Gastrocnemius medialis (tissue), 4 donors: ENCODE measurements at regions not wholly inside any gene's neighbourhood (a gene's known extent, or its start where the extent isn't known, plus 50 kb on each side); places are given as distances from the start of the nearest gene placed in this dataset.

Experiments used
- ATAC-seq, 2 donors: fragments of 150-250 bp; one replicate each; pipeline ENCODE4 v1.9.1; 2016
- DNase-seq, 2 donors: peaks; one replicate each; pipeline ENCODE4 v3.0.0-alpha.2; 2019
- H3K27ac ChIP-seq, 4 donors: fragments of 200-600 bp; sonication (generic); 1 replicate in 1 of 4; 2 replicates in 3 of 4; pipeline ENCODE4 v1.5.1; 2016 to 2018; ENCODE audit warnings: mild to moderate bottlenecking in 2 of 4, moderate library complexity in 1 of 4
- H3K27me3 ChIP-seq, 3 donors: fragments of 200-600 bp; sonication (generic) in 2 of 3; 1 replicate in 1 of 3; 2 replicates in 2 of 3; pipeline versions ENCODE4 v1.5.1 to v1.6.0; 2016 to 2019; ENCODE audit warnings: mild to moderate bottlenecking in 1 of 3, moderate library complexity in 1 of 3
- H3K36me3 ChIP-seq, 2 donors: fragments of 200-600 bp; sonication (generic) in 1 of 2; one replicate each; pipeline ENCODE4 v1.5.1; 2017 to 2018
- H3K4me1 ChIP-seq, 2 donors: fragments of 200-600 bp; sonication (generic) in 1 of 2; one replicate each; pipeline ENCODE4 v1.5.1; 2016 to 2017; ENCODE audit warnings: mild to moderate bottlenecking in 2 of 2
- H3K4me3 ChIP-seq, 4 donors: fragments of 200-600 bp; sonication (generic) in 3 of 4; 1 replicate in 1 of 4; 2 replicates in 3 of 4; pipeline ENCODE4 v1.5.1; 2016 to 2019; ENCODE audit warnings: mild to moderate bottlenecking in 2 of 4
- H3K9me3 ChIP-seq, 3 donors: fragments of 200-600 bp; sonication (generic) in 2 of 3; 1 replicate in 1 of 3; 2 replicates in 2 of 3; pipeline ENCODE4 v1.5.1; 2016 to 2019
- POLR2A ChIP-seq, 2 donors: fragments of 450-650 bp; IDR thresholded peaks; one replicate each; pipeline ENCODE4 v1.6.1; 2017; ENCODE audit warnings: antibody characterized with exemption in 2 of 2, mild to moderate bottlenecking in 2 of 2, moderate library complexity in 2 of 2
- in situ Hi-C, 4 donors: fragments of 200-750 bp; cut with MboI; loops; one replicate each; pipeline versions ENCODE4 v1.15.0 to v1.8.0; 2017; ENCODE audit warnings: low sequenced_read_pairs in 4 of 4
- intact Hi-C: fragments of 100-400 bp; cut with DNase I; formaldehyde crosslinking; loops from one replicate; pipeline ENCODE4 v1.15.1; 2023; ENCODE audit warnings: low total_unique reads
- TF ChIP-seq, protein P1 (sequence below), 5 experiments: fragments of 450-650 bp in 3 of 5; fragments of 200-600 bp in 2 of 5; sonication (generic) in 2 of 5; IDR thresholded peaks in 4 of 5; conservative IDR thresholded peaks in 1 of 5; 1 replicate in 4 of 5; 2 replicates in 1 of 5; pipeline ENCODE4 v1.5.1; 2016 to 2019; ENCODE audit warnings: antibody characterized with exemption in 5 of 5, mild to moderate bottlenecking in 3 of 5, moderate library complexity in 3 of 5

DNA sequence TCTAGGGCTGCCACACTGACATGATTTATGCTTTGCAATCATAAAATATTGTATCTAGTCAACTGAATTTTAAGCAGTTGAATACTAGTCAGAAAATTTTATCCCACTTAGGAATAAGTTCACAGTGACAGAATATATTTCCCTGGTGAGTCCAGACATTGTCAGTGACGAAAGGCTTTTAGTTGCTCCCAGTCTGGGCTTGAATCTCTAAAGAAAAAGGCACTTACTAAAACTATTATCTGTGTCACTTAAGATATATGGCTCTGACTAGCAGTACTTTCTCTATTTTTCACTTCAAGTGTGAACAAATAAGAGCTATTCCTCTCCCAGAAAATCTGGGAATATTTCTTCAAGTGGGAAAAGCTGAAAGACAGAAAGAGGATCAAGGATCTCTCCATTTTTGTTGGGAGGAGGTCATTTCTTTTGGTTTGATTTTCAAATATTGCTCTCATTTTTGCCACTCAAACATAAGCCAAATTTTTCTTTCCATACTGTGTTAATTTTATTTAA is 1262.3 kb upstream of the USP15 start:
- H3K9me3 ChIP-seq, result no peaks in the 10 kb centered on the region
- no peak overlapping the region for H3K27ac ChIP-seq
- H3K27me3 ChIP-seq, result no peaks in the 10 kb centered on the region
- H3K4me1 ChIP-seq, result no peaks in the 10 kb centered on the region
- DNase-seq (no peak), ATAC-seq (no peak)
- intact Hi-C loops, result no loop called here
- H3K4me3 ChIP-seq, result no peak overlapping the region
- TF ChIP-seq, protein P1, sequence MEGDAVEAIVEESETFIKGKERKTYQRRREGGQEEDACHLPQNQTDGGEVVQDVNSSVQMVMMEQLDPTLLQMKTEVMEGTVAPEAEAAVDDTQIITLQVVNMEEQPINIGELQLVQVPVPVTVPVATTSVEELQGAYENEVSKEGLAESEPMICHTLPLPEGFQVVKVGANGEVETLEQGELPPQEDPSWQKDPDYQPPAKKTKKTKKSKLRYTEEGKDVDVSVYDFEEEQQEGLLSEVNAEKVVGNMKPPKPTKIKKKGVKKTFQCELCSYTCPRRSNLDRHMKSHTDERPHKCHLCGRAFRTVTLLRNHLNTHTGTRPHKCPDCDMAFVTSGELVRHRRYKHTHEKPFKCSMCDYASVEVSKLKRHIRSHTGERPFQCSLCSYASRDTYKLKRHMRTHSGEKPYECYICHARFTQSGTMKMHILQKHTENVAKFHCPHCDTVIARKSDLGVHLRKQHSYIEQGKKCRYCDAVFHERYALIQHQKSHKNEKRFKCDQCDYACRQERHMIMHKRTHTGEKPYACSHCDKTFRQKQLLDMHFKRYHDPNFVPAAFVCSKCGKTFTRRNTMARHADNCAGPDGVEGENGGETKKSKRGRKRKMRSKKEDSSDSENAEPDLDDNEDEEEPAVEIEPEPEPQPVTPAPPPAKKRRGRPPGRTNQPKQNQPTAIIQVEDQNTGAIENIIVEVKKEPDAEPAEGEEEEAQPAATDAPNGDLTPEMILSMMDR (IDR thresholded peaks at IDR 0.05 in 4 of 5, conservative IDR thresholded peaks at IDR 0.05 in 1 of 5), result no peak
- no peak for TF ChIP-seq POLR2A (IDR thresholded peaks at IDR 0.05)
- in situ Hi-C loops, result no loop called here
- H3K36me3 ChIP-seq, result no peaks in the 10 kb centered on the region

DNA sequence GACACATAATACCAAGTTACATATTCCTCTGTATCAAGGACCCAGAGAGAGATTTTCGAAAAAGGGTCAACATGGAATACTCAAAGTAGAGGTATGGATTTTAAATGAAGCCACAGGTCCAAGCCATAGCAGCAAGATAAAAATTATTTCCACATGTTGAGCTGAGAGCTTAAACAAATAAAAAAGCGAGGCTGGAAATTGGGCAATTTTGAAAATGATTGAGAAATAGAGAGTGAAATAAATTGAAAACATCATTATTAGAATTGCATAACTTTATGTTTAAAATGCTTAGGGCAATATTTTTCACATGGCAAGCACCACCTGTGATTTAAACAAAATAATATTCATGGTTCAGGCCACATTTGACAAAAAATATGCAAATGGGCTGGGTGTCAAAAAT is 1251.0 kb upstream of the USP15 start:
- in situ Hi-C loops, result no loop called here
- no peak for DNase-seq

DNA sequence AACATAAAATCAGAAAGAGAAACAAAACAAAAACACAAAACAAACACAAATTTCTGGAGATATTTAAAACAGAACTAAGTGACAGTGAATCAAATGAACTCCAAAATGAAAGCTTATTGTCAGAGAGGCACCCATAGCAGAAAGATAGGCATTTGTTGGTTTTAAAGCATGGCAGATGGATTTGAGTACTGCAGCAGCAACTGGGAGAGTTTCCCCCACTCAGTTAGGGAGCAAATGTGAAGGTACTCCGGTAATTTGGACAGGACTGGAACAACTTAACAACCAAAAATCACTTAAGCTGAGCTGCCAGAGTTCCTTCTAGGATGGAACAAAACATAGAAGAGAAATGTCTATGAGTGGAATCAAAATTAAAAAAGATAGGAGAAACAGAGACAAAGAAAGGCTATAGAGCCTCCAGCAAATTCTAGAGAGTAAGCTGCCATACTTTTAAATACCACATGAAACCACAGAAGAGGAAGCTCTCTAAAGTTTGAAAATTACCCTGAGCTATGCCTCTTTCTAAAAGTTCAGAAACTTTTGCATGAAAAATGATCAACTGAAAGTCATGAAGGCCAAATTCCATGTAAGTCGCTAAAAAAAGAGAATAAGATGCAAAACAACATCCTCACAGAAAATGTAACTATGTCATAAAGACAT is 1248.3 kb upstream of the USP15 start:
- DNase-seq (no peak), ATAC-seq (no peak)
- H3K4me1 ChIP-seq, result no peaks in the 10 kb centered on the region
- H3K36me3 ChIP-seq, result no peaks in the 10 kb centered on the region
- H3K27ac ChIP-seq, result no peak overlapping the region
- in situ Hi-C loops, result no loop called here
- no peak overlapping the region for H3K4me3 ChIP-seq
- TF ChIP-seq POLR2A (IDR thresholded peaks at IDR 0.05), result no peak
- TF ChIP-seq, protein P1 (IDR thresholded peaks at IDR 0.05 in 4 of 5, conservative IDR thresholded peaks at IDR 0.05 in 1 of 5), result no peak
- intact Hi-C loops, result no loop called here
- no peaks in the 10 kb centered on the region for H3K9me3 ChIP-seq
- H3K27me3 ChIP-seq, result no peaks in the 10 kb centered on the region

More for the DNA sequence above, 1251.0 kb upstream of the USP15 start:
- no peak for ATAC-seq
- no peaks in the 10 kb centered on the region for H3K27me3 ChIP-seq
- TF ChIP-seq, protein P1 (IDR thresholded peaks at IDR 0.05 in 4 of 5, conservative IDR thresholded peaks at IDR 0.05 in 1 of 5), result no peak
- TF ChIP-seq POLR2A (IDR thresholded peaks at IDR 0.05), result no peak
- H3K4me3 ChIP-seq, result no peak overlapping the region
- intact Hi-C loops, result no loop called here
- H3K9me3 ChIP-seq, result no peaks in the 10 kb centered on the region
- no peak overlapping the region for H3K27ac ChIP-seq
- H3K4me1 ChIP-seq, result no peaks in the 10 kb centered on the region
- H3K36me3 ChIP-seq, result no peaks in the 10 kb centered on the region

DNA sequence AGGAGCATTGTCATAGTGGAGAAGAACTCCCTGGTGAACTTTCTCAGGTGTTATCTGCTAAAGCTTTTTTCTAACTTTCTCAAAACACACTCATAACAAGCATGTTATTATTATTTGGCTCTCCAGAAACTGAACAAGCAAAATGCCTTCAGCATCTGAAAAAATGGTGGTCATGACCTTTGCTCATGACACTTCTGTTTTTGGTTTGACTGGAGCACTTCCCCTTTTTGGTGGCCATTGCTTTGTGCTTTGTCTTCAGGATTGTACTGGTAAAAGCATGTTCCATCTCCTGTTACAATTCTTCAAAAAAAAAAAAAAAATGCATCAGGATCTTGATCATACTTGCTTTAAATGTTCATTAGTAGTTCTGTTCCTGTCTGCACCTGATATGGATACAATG is 1241.6 kb upstream of the USP15 start:
- TF ChIP-seq, protein P1 (IDR thresholded peaks at IDR 0.05 in 4 of 5, conservative IDR thresholded peaks at IDR 0.05 in 1 of 5), result no peak
- TF ChIP-seq POLR2A (IDR thresholded peaks at IDR 0.05), result no peak
- Histone ChIP-seq H3K9me3 (no peaks in the 10 kb centered on the region), H3K27me3 (no peaks in the 10 kb centered on the region), H3K27ac (no peak overlapping the region), H3K36me3 (no peaks in the 10 kb centered on the region), H3K4me1 (no peaks in the 10 kb centered on the region), H3K4me3 (no peak overlapping the region)
- ATAC-seq (no peak), DNase-seq (no peak)
- intact Hi-C loops, result no loop called here
- in situ Hi-C loops, result no loop called here

DNA sequence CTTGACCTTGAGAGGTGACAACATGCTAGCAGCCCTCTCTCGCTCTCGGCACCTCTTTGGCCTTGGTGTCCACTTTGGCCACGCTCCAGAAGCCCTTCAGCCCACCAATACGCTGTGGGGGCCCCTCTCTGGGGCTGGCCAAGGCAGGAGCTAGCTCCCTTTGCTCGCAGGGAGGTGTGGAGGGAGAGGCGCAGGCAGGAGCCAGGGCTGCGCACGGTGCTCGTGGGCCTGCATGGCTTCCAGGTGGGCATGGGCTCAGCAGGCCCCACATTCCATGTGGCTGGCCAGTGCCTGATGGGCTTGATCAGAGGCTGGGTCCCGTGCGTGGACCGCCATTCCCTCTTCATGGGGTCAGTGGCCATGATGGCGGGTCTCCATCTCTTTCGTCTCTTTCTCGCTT is 1237.0 kb upstream of the USP15 start:
- DNase-seq (no peak), ATAC-seq (no peak)
- in situ Hi-C loops, result no loop called here
- no peak for TF ChIP-seq POLR2A (IDR thresholded peaks at IDR 0.05)
- no peaks in the 10 kb centered on the region for H3K4me1 ChIP-seq
- no peaks in the 10 kb centered on the region for H3K36me3 ChIP-seq
- H3K27ac ChIP-seq, result no peak overlapping the region
- intact Hi-C loops, result no loop called here
- no peak overlapping the region for H3K4me3 ChIP-seq
- H3K27me3 ChIP-seq, result no peaks in the 10 kb centered on the region
- H3K9me3 ChIP-seq, result no peaks in the 10 kb centered on the region
